ENCODE measurements at regions not wholly inside any gene's neighbourhood (a gene's known extent, or its start where the extent isn't known, plus 50 kb on each side); places are given as distances from the start of the nearest gene placed in this dataset.

GRCh38 chr18:39675368-39675767, 2109.8 kb upstream of the CELF4 start:
- TF ChIP-seq POLR2A (IDR thresholded peaks at IDR 0.05) (no peak), CTCF (IDR thresholded peaks at IDR 0.05) (no peak)
